Naive thymus-derived CD4-positive, alpha-beta T cell (primary cell): ENCODE measurements at regions not wholly inside any gene's neighbourhood (a gene's known extent, or its start where the extent isn't known, plus 50 kb on each side); places are given as distances from the start of the nearest gene placed in this dataset.

Experiments used
- ATAC-seq: fragments of 150-1000 bp; cut with Tn5 transposase; 2 replicates; pipeline ENCODE4 v1.10.0; 2021; ENCODE audit warnings: mild to moderate bottlenecking, moderate library complexity
- CTCF ChIA-PET: fragments of 350-600 bp; sonication (Branson Sonifier 250); formaldehyde crosslinking; loops from one replicate; lab custom pipeline; 2021; ENCODE audit warnings: antibody characterized with exemption; lab: Charles Lee
- POLR2A ChIA-PET: fragments of 350-600 bp; sonication (Branson Sonifier 250); formaldehyde crosslinking; loops from one replicate; lab custom pipeline; 2021; ENCODE audit warnings: antibody characterized with exemption, inconsistent platforms; lab: Charles Lee
- DNase-seq, 9 donors: peaks; one replicate each; pipeline versions ENCODE4 v3.0.0 to v3.0.0-alpha.2; 2020 to 2022; ENCODE audit warnings: mixed read lengths in 1 of 9
- H3K27ac ChIP-seq: one replicate; pipeline ENCODE4 v1.7.0; 2013; ENCODE audit warnings: mild to moderate bottlenecking, low read depth, low read length, moderate library complexity
- H3K27me3 ChIP-seq, 2 donors: one replicate each; pipeline ENCODE4 v1.7.0; 2013; ENCODE audit warnings: low read length in 2 of 2, mild to moderate bottlenecking in 2 of 2, moderate library complexity in 2 of 2; ENCODE audit not compliant: control insufficient read depth in 2 of 2, insufficient read depth in 2 of 2
- H3K36me3 ChIP-seq, 3 experiments: 1 replicate in 2 of 3; 2 replicates in 1 of 3; pipeline ENCODE4 v1.7.0; 2013; ENCODE audit warnings: low read length in 3 of 3, mild to moderate bottlenecking in 3 of 3, moderate library complexity in 1 of 3; ENCODE audit not compliant: insufficient read depth in 3 of 3, control insufficient read depth in 2 of 3
- H3K4me1 ChIP-seq, 2 donors: one replicate each; pipeline ENCODE4 v1.7.0; 2013; ENCODE audit warnings: low read length in 2 of 2, mild to moderate bottlenecking in 2 of 2, moderate library complexity in 1 of 2; ENCODE audit not compliant: control insufficient read depth in 2 of 2, insufficient read depth in 2 of 2
- H3K4me3 ChIP-seq: 2 replicates; pipeline ENCODE4 v1.7.0; 2013; ENCODE audit warnings: mild to moderate bottlenecking, low read length
- H3K9me3 ChIP-seq, 3 experiments: 1 replicate in 2 of 3; 2 replicates in 1 of 3; pipeline ENCODE4 v1.7.0; 2013; ENCODE audit warnings: low read length in 3 of 3; ENCODE audit not compliant: control insufficient read depth in 2 of 3
- H3K27ac Mint-ChIP-seq, 9 donors: one replicate each; pipeline ENCODE4 v1.8.0; 2020 to 2022; ENCODE audit warnings: mixed read lengths in 9 of 9, mild to moderate bottlenecking in 8 of 9, moderate library complexity in 5 of 9, inconsistent platforms in 2 of 9
- H3K27me3 Mint-ChIP-seq, 5 donors: one replicate each; pipeline ENCODE4 v1.8.0; 2021 to 2022; ENCODE audit warnings: mixed read lengths in 5 of 5, mild to moderate bottlenecking in 1 of 5
- H3K36me3 Mint-ChIP-seq, 5 donors: one replicate each; pipeline ENCODE4 v1.8.0; 2020 to 2022; ENCODE audit warnings: mixed read lengths in 5 of 5, mild to moderate bottlenecking in 3 of 5, inconsistent platforms in 1 of 5
- H3K4me1 Mint-ChIP-seq, 7 donors: one replicate each; pipeline ENCODE4 v1.8.0; 2020 to 2022; ENCODE audit warnings: mixed read lengths in 7 of 7, mild to moderate bottlenecking in 3 of 7, inconsistent platforms in 1 of 7
- H3K4me3 Mint-ChIP-seq, 10 donors: one replicate each; pipeline ENCODE4 v1.8.0; 2020 to 2022; ENCODE audit warnings: mild to moderate bottlenecking in 10 of 10, mixed read lengths in 10 of 10, moderate library complexity in 6 of 10, inconsistent platforms in 2 of 10
- H3K9me3 Mint-ChIP-seq, 11 donors: one replicate each; pipeline ENCODE4 v1.8.0; 2020 to 2022; ENCODE audit warnings: mixed read lengths in 11 of 11, mild to moderate bottlenecking in 4 of 11, inconsistent platforms in 1 of 11, moderate library complexity in 1 of 11
- intact Hi-C, 2 donors: fragments of 100-400 bp; cut with micrococcal nuclease; formaldehyde crosslinking; loops; one replicate each; pipeline ENCODE4 v1.15.1; 2023

DNA sequence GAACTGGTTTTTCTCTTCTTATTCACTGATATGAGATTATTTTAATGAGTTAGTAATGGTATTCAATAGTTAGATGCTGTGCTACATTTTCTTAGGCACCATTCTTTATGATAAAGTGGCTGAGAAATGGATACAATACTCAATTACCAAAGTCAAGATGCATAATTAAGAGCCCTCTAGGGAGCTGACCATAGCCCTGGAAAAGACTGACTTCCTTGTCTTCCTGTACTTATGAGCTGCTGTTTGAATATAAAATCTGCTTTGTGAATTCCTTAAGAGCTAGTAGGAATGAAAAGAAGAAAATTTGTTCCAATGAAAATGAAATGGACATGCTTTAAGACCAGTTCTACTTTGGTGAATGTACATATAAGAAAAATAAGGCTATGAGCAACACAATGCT is 452.3 kb downstream of the KCNA4 start:
- H3K27ac ChIP-seq = no peak overlapping the region
- H3K27me3 ChIP-seq = no peaks in the 10 kb centered on the region
- ATAC-seq = no peak
- no peak overlapping the region for H3K4me3 ChIP-seq
- no peak for DNase-seq
- peaks cover 0 to 24% (median 3%) of the 10 kb centered on the region in 11 donors for H3K9me3 Mint-ChIP-seq
- H3K4me3 Mint-ChIP-seq = no peak overlapping the region
- ChIA-PET CTCF (no interaction called here), POLR2A (no interaction called here)
- H3K4me1 ChIP-seq = no peaks in the 10 kb centered on the region
- H3K36me3 ChIP-seq = no peaks in the 10 kb centered on the region
- no peaks in the 10 kb centered on the region for H3K9me3 ChIP-seq
- no peaks in the 10 kb centered on the region for H3K27me3 Mint-ChIP-seq
- H3K4me1 Mint-ChIP-seq = no peaks in the 10 kb centered on the region
- intact Hi-C loops = no loop called here
- H3K36me3 Mint-ChIP-seq = no peaks in the 10 kb centered on the region
- no peak overlapping the region for H3K27ac Mint-ChIP-seq

DNA sequence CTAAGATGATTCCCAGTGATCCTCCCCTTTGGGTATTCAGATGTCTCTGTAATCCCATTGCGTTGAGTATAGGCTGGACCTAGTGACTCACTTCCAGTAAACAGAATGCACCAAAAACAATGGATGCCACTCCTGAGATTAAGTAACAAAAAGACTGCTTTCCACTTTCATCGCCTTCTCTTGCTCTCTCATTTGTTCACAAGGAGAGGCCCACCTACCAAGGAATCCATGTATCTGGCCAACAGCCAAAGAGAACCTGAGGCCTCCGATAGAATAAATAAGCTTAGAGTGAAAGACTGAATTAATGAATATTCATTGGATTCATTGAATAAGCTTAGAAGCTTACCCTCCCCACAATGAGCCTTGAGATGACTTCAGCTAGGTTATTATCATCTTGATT is 454.6 kb downstream of the KCNA4 start:
- H3K9me3 ChIP-seq = no peaks in the 10 kb centered on the region
- Mint-ChIP-seq H3K9me3 (peaks cover 0 to 19% (median 3%) of the 10 kb centered on the region in 11 donors), H3K4me1 (no peaks in the 10 kb centered on the region), H3K4me3 (no peak overlapping the region), H3K27me3 (no peaks in the 10 kb centered on the region), H3K36me3 (no peaks in the 10 kb centered on the region), H3K27ac (no peak overlapping the region)
- no peaks in the 10 kb centered on the region for H3K4me1 ChIP-seq
- intact Hi-C loops = no loop called here
- POLR2A ChIA-PET = no interaction called here
- H3K36me3 ChIP-seq = no peaks in the 10 kb centered on the region
- ATAC-seq (no peak), DNase-seq (no peak)
- no peak overlapping the region for H3K4me3 ChIP-seq
- no peak overlapping the region for H3K27ac ChIP-seq
- CTCF ChIA-PET = no interaction called here
- H3K27me3 ChIP-seq = no peaks in the 10 kb centered on the region

- Mint-ChIP-seq H3K4me1 (no peaks in the 10 kb centered on the region), H3K27me3 (no peaks in the 10 kb centered on the region), H3K9me3 (peaks cover 0 to 25% (median 5%) of the 10 kb centered on the region in 11 donors), H3K4me3 (no peak overlapping the region), H3K36me3 (no peaks in the 10 kb centered on the region), H3K27ac (no peak overlapping the region)
- no peak overlapping the region for H3K27ac ChIP-seq
- CTCF ChIA-PET = no interaction called here
- POLR2A ChIA-PET = no interaction called here
- DNase-seq (no peak), ATAC-seq (no peak)
- no peak overlapping the region for H3K4me3 ChIP-seq
- H3K9me3 ChIP-seq = no peaks in the 10 kb centered on the region
- H3K4me1 ChIP-seq = no peaks in the 10 kb centered on the region
- intact Hi-C loops = no loop called here
- H3K27me3 ChIP-seq = no peaks in the 10 kb centered on the region
- H3K36me3 ChIP-seq = no peaks in the 10 kb centered on the region
Observed at GRCh38 chr11:29553990-29554389, 462.8 kb downstream of the KCNA4 start.

GRCh38 chr11:29538339-29539036 is 478.3 kb downstream of the KCNA4 start:
- intact Hi-C loops = no loop called here
- no peaks in the 10 kb centered on the region for H3K36me3 Mint-ChIP-seq
- Histone ChIP-seq H3K4me3 (no peak overlapping the region), H3K27ac (no peak overlapping the region), H3K4me1 (no peaks in the 10 kb centered on the region), H3K9me3 (no peaks in the 10 kb centered on the region), H3K36me3 (no peaks in the 10 kb centered on the region), H3K27me3 (no peaks in the 10 kb centered on the region)
- H3K27me3 Mint-ChIP-seq = no peaks in the 10 kb centered on the region
- no peak for DNase-seq
- no peak overlapping the region for H3K27ac Mint-ChIP-seq
- H3K4me1 Mint-ChIP-seq = no peaks in the 10 kb centered on the region
- ATAC-seq = no peak
- H3K4me3 Mint-ChIP-seq = no peak overlapping the region
- ChIA-PET CTCF (no interaction called here), POLR2A (no interaction called here)
- H3K9me3 Mint-ChIP-seq = peaks cover 2 to 24% (median 6%) of the 10 kb centered on the region in 11 donors

GRCh38 chr11:29534836-29535235 is 482.0 kb downstream of the KCNA4 start:
- Histone ChIP-seq H3K27ac (no peak overlapping the region), H3K4me1 (no peaks in the 10 kb centered on the region), H3K4me3 (no peak overlapping the region), H3K9me3 (no peaks in the 10 kb centered on the region), H3K36me3 (no peaks in the 10 kb centered on the region), H3K27me3 (no peaks in the 10 kb centered on the region)
- H3K9me3 Mint-ChIP-seq = peaks cover 1 to 15% (median 5%) of the 10 kb centered on the region in 11 donors
- no peak overlapping the region for H3K27ac Mint-ChIP-seq
- no peaks in the 10 kb centered on the region for H3K4me1 Mint-ChIP-seq
- no peak overlapping the region for H3K4me3 Mint-ChIP-seq
- ChIA-PET POLR2A (no interaction called here), CTCF (no interaction called here)
- H3K27me3 Mint-ChIP-seq = no peaks in the 10 kb centered on the region
- intact Hi-C loops = no loop called here
- H3K36me3 Mint-ChIP-seq = no peaks in the 10 kb centered on the region
- no peak for ATAC-seq
- no peak for DNase-seq

DNA sequence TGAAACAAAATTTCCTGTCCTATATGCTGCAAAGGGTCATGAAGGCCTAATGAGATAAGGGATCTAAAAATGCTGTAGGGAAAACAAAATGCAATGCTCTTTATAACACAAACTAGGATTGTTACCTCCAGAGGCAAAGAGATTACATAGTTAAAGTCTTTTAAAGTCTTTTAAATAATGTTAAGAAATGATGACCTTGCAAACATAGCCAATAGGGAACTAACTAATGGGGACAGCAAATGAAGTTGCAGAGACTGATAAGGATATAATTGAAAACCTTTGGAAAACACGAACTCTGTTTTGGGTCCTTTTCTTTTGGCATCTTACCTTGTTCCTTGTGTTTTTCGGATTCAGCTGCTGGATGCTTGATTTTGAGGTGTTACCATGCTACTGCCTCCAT is 485.9 kb downstream of the KCNA4 start:
- Histone ChIP-seq H3K9me3 (no peaks in the 10 kb centered on the region), H3K4me3 (no peak overlapping the region), H3K27me3 (no peaks in the 10 kb centered on the region), H3K4me1 (no peaks in the 10 kb centered on the region), H3K36me3 (no peaks in the 10 kb centered on the region), H3K27ac (no peak overlapping the region)
- no peaks in the 10 kb centered on the region for H3K4me1 Mint-ChIP-seq
- no peak for ATAC-seq
- POLR2A ChIA-PET = no interaction called here
- CTCF ChIA-PET = no interaction called here
- no peaks in the 10 kb centered on the region for H3K36me3 Mint-ChIP-seq
- no peak overlapping the region for H3K27ac Mint-ChIP-seq
- no peak for DNase-seq
- intact Hi-C loops = no loop called here
- no peak overlapping the region for H3K4me3 Mint-ChIP-seq
- H3K27me3 Mint-ChIP-seq = no peaks in the 10 kb centered on the region
- peaks cover 2 to 24% (median 7%) of the 10 kb centered on the region in 11 donors for H3K9me3 Mint-ChIP-seq

DNA sequence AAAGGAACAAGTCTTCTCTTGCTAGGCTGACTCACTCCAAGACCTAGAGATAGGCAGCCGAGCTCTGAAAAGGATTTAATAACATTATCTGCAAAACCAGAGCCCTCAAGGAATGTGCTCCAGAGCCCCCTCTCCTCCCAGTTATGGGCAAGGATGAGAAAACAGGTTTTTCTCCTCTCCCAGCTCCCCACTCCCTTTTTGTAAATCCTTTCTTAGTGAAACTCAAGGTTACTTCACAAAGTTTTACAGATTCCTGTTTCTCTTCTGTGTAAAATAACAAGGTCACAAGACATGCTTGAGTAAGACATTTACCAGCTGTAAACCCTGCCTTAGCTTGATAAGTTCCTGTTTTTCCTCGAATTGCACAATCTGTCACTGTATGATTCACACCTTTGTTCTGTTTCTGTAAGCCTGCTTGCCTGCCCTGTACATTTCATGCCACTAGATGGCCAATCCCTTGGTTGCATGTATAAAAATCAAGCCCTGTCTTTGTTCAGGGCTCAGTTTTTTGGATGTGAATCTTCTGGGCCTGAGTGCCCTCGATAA is 489.4 kb downstream of the KCNA4 start:
- intact Hi-C loops = no loop called here
- Histone ChIP-seq H3K27ac (no peak overlapping the region), H3K4me1 (no peaks in the 10 kb centered on the region), H3K36me3 (no peaks in the 10 kb centered on the region), H3K27me3 (no peaks in the 10 kb centered on the region), H3K9me3 (no peaks in the 10 kb centered on the region), H3K4me3 (no peak overlapping the region)
- no peaks in the 10 kb centered on the region for H3K36me3 Mint-ChIP-seq
- no peaks in the 10 kb centered on the region for H3K4me1 Mint-ChIP-seq
- ChIA-PET CTCF (no interaction called here), POLR2A (no interaction called here)
- H3K4me3 Mint-ChIP-seq = no peak overlapping the region
- H3K9me3 Mint-ChIP-seq = peaks cover 0 to 20% (median 8%) of the 10 kb centered on the region in 11 donors
- DNase-seq = no peak
- H3K27ac Mint-ChIP-seq = no peak overlapping the region
- H3K27me3 Mint-ChIP-seq = no peaks in the 10 kb centered on the region
- ATAC-seq = peak; percentile 88
